ENCODE measurements at regions not wholly inside any gene's neighbourhood (a gene's known extent, or its start where the extent isn't known, plus 50 kb on each side); places are given as distances from the start of the nearest gene placed in this dataset.

DNA sequence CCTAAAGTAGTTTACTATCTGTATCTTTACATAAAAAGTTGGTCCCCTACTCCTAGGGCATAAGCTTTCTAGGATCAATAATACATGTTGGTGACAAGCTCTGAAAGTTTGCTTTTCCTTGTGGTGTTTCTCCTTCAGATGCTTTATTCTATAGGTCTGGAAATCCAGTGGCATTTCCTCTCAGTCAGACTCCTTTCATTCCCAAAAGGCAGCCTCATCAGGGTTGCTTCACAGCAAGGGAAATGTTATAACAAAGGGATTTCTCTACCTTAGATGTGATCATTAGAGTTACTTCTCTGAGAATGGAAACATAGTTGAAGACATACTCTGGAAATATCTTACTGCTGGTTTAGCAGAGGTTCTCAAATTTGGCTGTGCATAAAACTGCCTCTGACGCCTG is 1072.4 kb upstream of the ZEB2 start:
- DNase-seq (ENCODE audit: low read depth) = no peak
- no peak for TF ChIP-seq CTCF (IDR thresholded peaks at IDR 0.05; ENCODE audit: control insufficient read depth, insufficient read depth, low read depth, low read length, missing control alignments)
- no peak overlapping the region for H3K4me3 ChIP-seq (ENCODE audit: control insufficient read depth, low read depth, low read length)

- no peak for TF ChIP-seq CTCF (IDR thresholded peaks at IDR 0.05; ENCODE audit: control insufficient read depth, insufficient read depth, low read depth, low read length, missing control alignments)
- no peak overlapping the region for H3K4me3 ChIP-seq (ENCODE audit: control insufficient read depth, low read depth, low read length)
- DNase-seq (ENCODE audit: low read depth) = no peak
Observed at GRCh38 chr2:145591109-145591809, 1071.3 kb upstream of the ZEB2 start.

GRCh38 chr2:145587922-145588321 is 1068.0 kb upstream of the ZEB2 start:
- no peak for DNase-seq (ENCODE audit: low read depth)
- no peak overlapping the region for H3K4me3 ChIP-seq (ENCODE audit: control insufficient read depth, low read depth, low read length)
- no peak for TF ChIP-seq CTCF (IDR thresholded peaks at IDR 0.05; ENCODE audit: control insufficient read depth, insufficient read depth, low read depth, low read length, missing control alignments)

DNA sequence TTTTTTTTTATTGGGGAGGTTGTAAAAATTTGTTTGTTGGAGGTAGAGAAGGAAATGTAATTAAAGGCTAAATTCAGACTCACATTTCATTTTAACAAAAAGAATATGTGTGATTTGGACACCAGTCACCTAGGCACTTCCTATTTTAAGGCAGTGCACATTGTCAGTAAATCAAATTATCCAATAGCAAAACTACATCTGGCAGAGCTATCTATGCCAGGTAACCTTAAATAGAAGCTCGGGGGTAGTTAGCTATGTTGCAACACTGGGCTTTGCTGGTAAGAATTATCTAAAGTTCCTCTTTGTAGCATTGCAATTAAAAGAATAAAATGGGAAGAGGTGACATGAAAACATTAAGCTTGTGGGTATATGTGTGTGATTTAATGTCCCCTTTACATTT is 1064.4 kb upstream of the ZEB2 start:
- no peak for TF ChIP-seq CTCF (IDR thresholded peaks at IDR 0.05; ENCODE audit: control insufficient read depth, insufficient read depth, low read depth, low read length, missing control alignments)
- H3K4me3 ChIP-seq (ENCODE audit: control insufficient read depth, low read depth, low read length) = no peak overlapping the region
- DNase-seq (ENCODE audit: low read depth) = no peak

DNA sequence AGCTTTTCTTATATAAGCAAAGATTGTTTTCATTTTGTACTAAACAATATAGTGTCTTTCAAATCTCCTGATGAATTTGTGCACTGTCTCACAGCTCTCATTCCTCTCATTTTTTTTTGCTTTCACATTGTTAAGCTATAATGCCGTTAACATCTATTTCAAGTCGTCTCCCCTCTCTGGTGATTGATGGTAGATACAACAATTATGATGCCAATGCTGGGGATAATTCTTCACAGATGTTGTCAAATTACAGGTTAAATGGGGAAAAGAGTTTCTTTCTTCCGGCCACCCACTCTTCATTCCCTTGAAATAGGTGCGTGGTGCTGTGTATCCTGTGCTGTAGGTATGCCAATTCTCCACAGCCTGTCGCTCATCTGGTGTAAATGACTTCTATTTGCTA is 1053.7 kb upstream of the ZEB2 start:
- no peak for DNase-seq (ENCODE audit: low read depth)
- no peak overlapping the region for H3K4me3 ChIP-seq (ENCODE audit: control insufficient read depth, low read depth, low read length)
- no peak for TF ChIP-seq CTCF (IDR thresholded peaks at IDR 0.05; ENCODE audit: control insufficient read depth, insufficient read depth, low read depth, low read length, missing control alignments)

- H3K4me3 ChIP-seq (ENCODE audit: control insufficient read depth, low read depth, low read length) = no peak overlapping the region
- DNase-seq (ENCODE audit: low read depth) = no peak
- TF ChIP-seq CTCF (IDR thresholded peaks at IDR 0.05; ENCODE audit: control insufficient read depth, insufficient read depth, low read depth, low read length, missing control alignments) = no peak
Observed at GRCh38 chr2:145572238-145572637, 1052.3 kb upstream of the ZEB2 start.
